Endodermal cell (in vitro differentiated cells): ENCODE measurements at regions not wholly inside any gene's neighbourhood (a gene's known extent, or its start where the extent isn't known, plus 50 kb on each side); places are given as distances from the start of the nearest gene placed in this dataset.
A peak's percentile ranks its signal among the peaks of the same experiment; 100 is the strongest.

Source experiments
- DNase-seq: peaks from one replicate; pipeline ENCODE4 v3.0.0-alpha.2; 2017
- H3K27ac ChIP-seq: 2 replicates; pipeline ENCODE4 v1.5.1; 2013; ENCODE audit warnings: mild to moderate bottlenecking, low read depth, low read length, moderate library complexity
- H3K27me3 ChIP-seq: 2 replicates; pipeline ENCODE4 v1.6.1; 2013; ENCODE audit warnings: mild to moderate bottlenecking, low read length, moderate library complexity; ENCODE audit not compliant: insufficient read depth, control insufficient read depth, poor library complexity, severe bottlenecking
- H3K36me3 ChIP-seq: 2 replicates; pipeline ENCODE4 v1.7.0; 2013; ENCODE audit warnings: mild to moderate bottlenecking, low read length, moderate library complexity; ENCODE audit not compliant: control insufficient read depth, insufficient read depth
- H3K4me1 ChIP-seq: one replicate; pipeline ENCODE4 v1.7.0; 2013; ENCODE audit warnings: low read length; ENCODE audit not compliant: control insufficient read depth, insufficient read depth
- H3K4me3 ChIP-seq: 2 replicates; pipeline ENCODE4 v1.5.1; 2013; ENCODE audit warnings: mild to moderate bottlenecking, low read length, moderate library complexity
- H3K9ac ChIP-seq: 2 replicates; pipeline ENCODE4 v1.6.1; 2013; ENCODE audit warnings: mild to moderate bottlenecking, low read length, moderate library complexity; ENCODE audit not compliant: poor library complexity, severe bottlenecking; ENCODE audit errors: extremely low read depth
- H3K9me3 ChIP-seq: 2 replicates; pipeline ENCODE4 v1.6.1; 2013; ENCODE audit warnings: mild to moderate bottlenecking, low read length, moderate library complexity; ENCODE audit not compliant: control insufficient read depth
- H3K27ac Mint-ChIP-seq: 2 replicates; pipeline ENCODE4 v1.8.0; 2020; ENCODE audit warnings: mixed read lengths
- H3K27me3 Mint-ChIP-seq: 2 replicates; pipeline ENCODE4 v1.8.0; 2021; ENCODE audit warnings: mild to moderate bottlenecking, mixed read lengths; ENCODE audit not compliant: insufficient read depth
- H3K36me3 Mint-ChIP-seq: 2 replicates; pipeline ENCODE4 v1.8.0; 2020; ENCODE audit warnings: low read depth, mixed read lengths
- H3K4me1 Mint-ChIP-seq: 2 replicates; pipeline ENCODE4 v1.8.0; 2020; ENCODE audit warnings: mixed read lengths
- H3K4me3 Mint-ChIP-seq: 2 replicates; pipeline ENCODE4 v1.8.0; 2020; ENCODE audit warnings: mild to moderate bottlenecking, moderate library complexity, mixed read lengths
- H3K9me3 Mint-ChIP-seq: 2 replicates; pipeline ENCODE4 v1.8.0; 2020; ENCODE audit warnings: mild to moderate bottlenecking, mixed read lengths
- CTCF ChIP-seq: fragments of 200-600 bp; sonication (generic); conservative IDR thresholded peaks from 2 replicates; pipeline ENCODE4 v1.5.0; 2021; ENCODE audit warnings: antibody characterized with exemption, mild to moderate bottlenecking
- WGBS, 2 experiments: methylation state at CpG; one replicate each; pipeline versions ENCODE4 v1.1.5 to v1.1.7; 2013; ENCODE audit warnings: missing lambda C conversion rate in 2 of 2, mixed read lengths in 1 of 2; ENCODE audit not compliant: insufficient coverage in 1 of 2, insufficient read length in 1 of 2; 5-methylcytosine and 5-hydroxymethylcytosine counted together

DNA sequence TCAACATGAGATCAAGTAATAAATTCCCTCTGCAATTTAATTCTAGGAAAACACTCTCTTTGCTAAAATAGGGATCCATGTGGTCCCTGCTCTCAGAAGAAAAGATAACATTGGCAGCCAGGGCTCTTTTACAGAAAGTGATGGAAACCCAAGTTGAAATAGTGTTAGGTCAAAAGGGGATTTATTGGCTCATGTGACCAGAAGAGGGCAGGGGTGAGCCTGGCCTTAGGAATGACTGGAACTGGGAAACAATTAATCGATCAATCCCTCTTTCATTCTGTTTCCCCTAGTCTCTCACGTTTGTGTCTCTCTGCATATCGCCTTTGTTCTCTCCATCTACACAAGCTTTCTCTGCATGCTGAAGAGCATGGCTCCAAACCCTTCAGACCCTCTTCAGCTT, 58.3 kb upstream of the ALDH1B1 start:
- Histone ChIP-seq H3K4me1 (peaks cover 3% of the 10 kb centered on the region), H3K36me3 (no peaks in the 10 kb centered on the region), H3K9me3 (no peaks in the 10 kb centered on the region), H3K4me3 (no peak overlapping the region), H3K9ac (no peak overlapping the region), H3K27me3 (no peaks in the 10 kb centered on the region), H3K27ac (no peak overlapping the region)
- Mint-ChIP-seq H3K9me3 (no peaks in the 10 kb centered on the region), H3K4me3 (no peak overlapping the region), H3K27ac (no peak overlapping the region), H3K36me3 (no peaks in the 10 kb centered on the region), H3K27me3 (peaks cover 4% of the 10 kb centered on the region), H3K4me1 (peaks cover 43% of the 10 kb centered on the region)
- peak; percentile 76 for DNase-seq
- 22 to 34% methylated on average over 3 of the region's 3 CpGs for WGBS, 2 experiments
- peak; percentile 88 for TF ChIP-seq CTCF

GRCh38 chr9:38333047-38333446, 59.5 kb upstream of the ALDH1B1 start:
- Histone ChIP-seq H3K9ac (no peak overlapping the region), H3K4me3 (no peak overlapping the region), H3K27ac (no peak overlapping the region), H3K27me3 (no peaks in the 10 kb centered on the region), H3K36me3 (no peaks in the 10 kb centered on the region), H3K9me3 (no peaks in the 10 kb centered on the region), H3K4me1 (peaks cover 3% of the 10 kb centered on the region)
- Mint-ChIP-seq H3K27me3 (peaks cover 4% of the 10 kb centered on the region), H3K36me3 (no peaks in the 10 kb centered on the region), H3K9me3 (no peaks in the 10 kb centered on the region), H3K4me1 (peaks cover 44% of the 10 kb centered on the region), H3K4me3 (no peak overlapping the region), H3K27ac (no peak overlapping the region)
- no peak for TF ChIP-seq CTCF
- peak; percentile 20 for DNase-seq
- 83 to 93% methylated on average over 1 to 5 of the region's 5 CpGs for WGBS, 2 experiments

- H3K27ac ChIP-seq, result no peak overlapping the region
- peaks cover 4% of the 10 kb centered on the region for H3K27me3 Mint-ChIP-seq
- H3K27me3 ChIP-seq, result no peaks in the 10 kb centered on the region
- no peaks in the 10 kb centered on the region for H3K9me3 Mint-ChIP-seq
- H3K4me3 Mint-ChIP-seq, result no peak overlapping the region
- H3K4me1 ChIP-seq, result peaks cover 2% of the 10 kb centered on the region
- peak overlapping the region; percentile 19 for H3K4me3 ChIP-seq
- no peaks in the 10 kb centered on the region for H3K9me3 ChIP-seq
- no peak overlapping the region for H3K27ac Mint-ChIP-seq
- no peak overlapping the region for H3K9ac ChIP-seq
- DNase-seq, result no peak
- H3K4me1 Mint-ChIP-seq, result peaks cover 40% of the 10 kb centered on the region
- 94 to 95% methylated on average over 3 to 4 of the region's 4 CpGs for WGBS, 2 experiments
- no peaks in the 10 kb centered on the region for H3K36me3 Mint-ChIP-seq
- no peaks in the 10 kb centered on the region for H3K36me3 ChIP-seq
- no peak for TF ChIP-seq CTCF
Measured at GRCh38 chr9:38332625-38333024, 59.9 kb upstream of the ALDH1B1 start.
